ENCODE measurements at regions not wholly inside any gene's neighbourhood (a gene's known extent, or its start where the extent isn't known, plus 50 kb on each side); places are given as distances from the start of the nearest gene placed in this dataset.

DNA sequence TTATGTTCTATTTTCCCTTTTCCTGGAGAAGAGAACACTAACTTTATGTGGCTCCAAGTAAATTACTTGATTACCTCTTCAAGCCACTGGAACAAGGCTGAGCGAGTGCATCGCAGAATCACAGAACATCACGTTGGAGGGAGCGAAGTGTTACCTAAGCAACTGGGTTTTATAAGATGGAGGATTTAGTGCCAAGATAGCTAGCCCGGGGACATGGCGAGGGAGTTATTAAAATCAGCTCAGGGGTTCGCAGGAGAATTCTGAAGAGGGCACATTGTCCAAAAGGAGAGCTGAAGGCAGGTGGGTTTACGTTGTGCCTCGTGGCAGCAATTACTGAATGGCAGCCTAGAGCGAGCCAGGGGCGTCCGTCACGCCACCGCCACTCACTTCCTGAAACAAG lies 563.2 kb upstream of the ADAMTS16 start:
- no peak for DNase-seq (ENCODE audit: extremely low spot score in 2 of 2)
- Histone ChIP-seq H3K9me3 (no peaks in the 10 kb centered on the region), H3K27ac (no peak overlapping the region), H3K27me3 (no peaks in the 10 kb centered on the region), H3K4me3 (no peak overlapping the region), H3K4me1 (no peaks in the 10 kb centered on the region), H3K36me3 (no peaks in the 10 kb centered on the region)
- TF ChIP-seq POLR2A (IDR thresholded peaks at IDR 0.05) (no peak), POLR2AphosphoS5 (IDR thresholded peaks at IDR 0.05; ENCODE audit: insufficient read depth in 1 of 2, low read depth in 1 of 2) (no peak)
- TF ChIP-seq, protein P1, sequence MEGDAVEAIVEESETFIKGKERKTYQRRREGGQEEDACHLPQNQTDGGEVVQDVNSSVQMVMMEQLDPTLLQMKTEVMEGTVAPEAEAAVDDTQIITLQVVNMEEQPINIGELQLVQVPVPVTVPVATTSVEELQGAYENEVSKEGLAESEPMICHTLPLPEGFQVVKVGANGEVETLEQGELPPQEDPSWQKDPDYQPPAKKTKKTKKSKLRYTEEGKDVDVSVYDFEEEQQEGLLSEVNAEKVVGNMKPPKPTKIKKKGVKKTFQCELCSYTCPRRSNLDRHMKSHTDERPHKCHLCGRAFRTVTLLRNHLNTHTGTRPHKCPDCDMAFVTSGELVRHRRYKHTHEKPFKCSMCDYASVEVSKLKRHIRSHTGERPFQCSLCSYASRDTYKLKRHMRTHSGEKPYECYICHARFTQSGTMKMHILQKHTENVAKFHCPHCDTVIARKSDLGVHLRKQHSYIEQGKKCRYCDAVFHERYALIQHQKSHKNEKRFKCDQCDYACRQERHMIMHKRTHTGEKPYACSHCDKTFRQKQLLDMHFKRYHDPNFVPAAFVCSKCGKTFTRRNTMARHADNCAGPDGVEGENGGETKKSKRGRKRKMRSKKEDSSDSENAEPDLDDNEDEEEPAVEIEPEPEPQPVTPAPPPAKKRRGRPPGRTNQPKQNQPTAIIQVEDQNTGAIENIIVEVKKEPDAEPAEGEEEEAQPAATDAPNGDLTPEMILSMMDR (IDR thresholded peaks at IDR 0.05) = no peak
- intact Hi-C loops (cut with DNase I) = no loop called here

GRCh38 chr5:4579679-4580078 lies 560.5 kb upstream of the ADAMTS16 start:
- intact Hi-C loops (cut with DNase I) = no loop called here

DNA sequence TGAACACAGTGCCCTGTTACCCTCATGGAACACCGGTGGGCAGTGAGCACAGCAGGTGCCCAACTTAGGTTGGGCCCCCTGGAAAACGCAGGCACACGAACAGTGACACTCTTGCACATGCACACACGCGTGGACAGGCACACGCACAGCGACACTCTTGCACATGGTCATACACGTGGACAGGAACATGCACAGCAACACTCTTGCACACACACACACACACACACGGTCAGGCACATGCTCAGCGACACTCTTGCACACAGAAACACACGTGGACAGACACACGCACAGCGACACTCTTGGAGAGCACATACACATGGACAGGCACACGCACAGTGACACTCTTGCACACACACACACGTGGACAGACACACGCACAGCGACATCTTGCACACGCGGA lies 559.4 kb upstream of the ADAMTS16 start:
- Histone ChIP-seq H3K9me3 (no peaks in the 10 kb centered on the region), H3K27ac (no peak overlapping the region), H3K36me3 (no peaks in the 10 kb centered on the region), H3K4me3 (no peak overlapping the region), H3K4me1 (no peaks in the 10 kb centered on the region), H3K27me3 (no peaks in the 10 kb centered on the region)
- no peak for DNase-seq (ENCODE audit: extremely low spot score in 2 of 2)
- intact Hi-C loops (cut with DNase I) = no loop called here
- TF ChIP-seq POLR2A (IDR thresholded peaks at IDR 0.05) = no peak
- TF ChIP-seq, protein P1 (IDR thresholded peaks at IDR 0.05) = no peak
- TF ChIP-seq POLR2AphosphoS5 (IDR thresholded peaks at IDR 0.05; ENCODE audit: insufficient read depth in 1 of 2, low read depth in 1 of 2) = no peak

More at GRCh38 chr5:4579679-4580078, 560.5 kb upstream of the ADAMTS16 start:
- TF ChIP-seq POLR2A (IDR thresholded peaks at IDR 0.05) (no peak), POLR2AphosphoS5 (IDR thresholded peaks at IDR 0.05; ENCODE audit: insufficient read depth in 1 of 2, low read depth in 1 of 2) (no peak)
- TF ChIP-seq, protein P1 (IDR thresholded peaks at IDR 0.05) = no peak
- Histone ChIP-seq H3K4me1 (no peaks in the 10 kb centered on the region), H3K9me3 (no peaks in the 10 kb centered on the region), H3K27me3 (no peaks in the 10 kb centered on the region), H3K36me3 (no peaks in the 10 kb centered on the region), H3K4me3 (no peak overlapping the region), H3K27ac (no peak overlapping the region)
- DNase-seq (ENCODE audit: extremely low spot score in 2 of 2) = no peak

GRCh38 chr5:4581289-4581688 lies 558.8 kb upstream of the ADAMTS16 start:
- Histone ChIP-seq H3K4me1 (no peaks in the 10 kb centered on the region), H3K9me3 (no peaks in the 10 kb centered on the region), H3K36me3 (no peaks in the 10 kb centered on the region), H3K4me3 (no peak overlapping the region), H3K27me3 (no peaks in the 10 kb centered on the region), H3K27ac (no peak overlapping the region)
- TF ChIP-seq POLR2AphosphoS5 (IDR thresholded peaks at IDR 0.05; ENCODE audit: insufficient read depth in 1 of 2, low read depth in 1 of 2) = no peak
- TF ChIP-seq POLR2A (IDR thresholded peaks at IDR 0.05) = no peak
- TF ChIP-seq, protein P1 (IDR thresholded peaks at IDR 0.05) = no peak
- intact Hi-C loops (cut with DNase I) = no loop called here
- DNase-seq (ENCODE audit: extremely low spot score in 2 of 2) = no peak

DNA sequence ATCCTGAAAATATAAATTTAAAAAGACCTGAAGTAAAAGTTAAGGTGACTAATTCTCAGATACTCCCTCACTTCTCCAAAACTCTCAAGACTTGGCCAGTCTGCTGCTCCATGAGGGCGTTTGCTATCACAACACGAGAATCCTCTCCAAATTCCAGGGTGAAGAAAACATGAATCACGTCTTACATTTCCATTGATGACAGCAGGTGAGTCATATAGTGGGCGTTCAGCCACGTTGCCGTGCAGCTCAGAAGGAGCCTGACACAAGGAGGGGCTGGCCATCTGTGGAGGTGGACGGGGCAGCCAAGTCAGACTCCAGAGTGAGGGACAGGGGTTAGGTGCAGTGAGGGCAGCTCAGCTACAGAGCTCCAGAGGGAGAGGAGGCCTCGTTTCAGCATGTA lies 555.1 kb upstream of the ADAMTS16 start:
- TF ChIP-seq, protein P1 (IDR thresholded peaks at IDR 0.05) = no peak
- TF ChIP-seq POLR2A (IDR thresholded peaks at IDR 0.05) = no peak
- no peak for TF ChIP-seq POLR2AphosphoS5 (IDR thresholded peaks at IDR 0.05; ENCODE audit: insufficient read depth in 1 of 2, low read depth in 1 of 2)
- H3K36me3 ChIP-seq = no peaks in the 10 kb centered on the region
- no peaks in the 10 kb centered on the region for H3K27me3 ChIP-seq
- no peak for DNase-seq (ENCODE audit: extremely low spot score in 2 of 2)
- H3K4me3 ChIP-seq = no peak overlapping the region
- intact Hi-C loops (cut with DNase I) = no loop called here
- H3K4me1 ChIP-seq = no peaks in the 10 kb centered on the region
- no peaks in the 10 kb centered on the region for H3K9me3 ChIP-seq
- no peak overlapping the region for H3K27ac ChIP-seq
